DMS153 (cell line): ENCODE measurements at regions not wholly inside any gene's neighbourhood (a gene's known extent, or its start where the extent isn't known, plus 50 kb on each side); places are given as distances from the start of the nearest gene placed in this dataset.
"Not testable (repeated sequence)": the region's sequence is repeated elsewhere in the genome, so short reads cannot be mapped to it uniquely, and the experiment has no call there.

Experiments used
- DNase-seq: peaks from one replicate; lab custom pipeline; 2025; lab: John Stamatoyannopoulos, UW

DNA sequence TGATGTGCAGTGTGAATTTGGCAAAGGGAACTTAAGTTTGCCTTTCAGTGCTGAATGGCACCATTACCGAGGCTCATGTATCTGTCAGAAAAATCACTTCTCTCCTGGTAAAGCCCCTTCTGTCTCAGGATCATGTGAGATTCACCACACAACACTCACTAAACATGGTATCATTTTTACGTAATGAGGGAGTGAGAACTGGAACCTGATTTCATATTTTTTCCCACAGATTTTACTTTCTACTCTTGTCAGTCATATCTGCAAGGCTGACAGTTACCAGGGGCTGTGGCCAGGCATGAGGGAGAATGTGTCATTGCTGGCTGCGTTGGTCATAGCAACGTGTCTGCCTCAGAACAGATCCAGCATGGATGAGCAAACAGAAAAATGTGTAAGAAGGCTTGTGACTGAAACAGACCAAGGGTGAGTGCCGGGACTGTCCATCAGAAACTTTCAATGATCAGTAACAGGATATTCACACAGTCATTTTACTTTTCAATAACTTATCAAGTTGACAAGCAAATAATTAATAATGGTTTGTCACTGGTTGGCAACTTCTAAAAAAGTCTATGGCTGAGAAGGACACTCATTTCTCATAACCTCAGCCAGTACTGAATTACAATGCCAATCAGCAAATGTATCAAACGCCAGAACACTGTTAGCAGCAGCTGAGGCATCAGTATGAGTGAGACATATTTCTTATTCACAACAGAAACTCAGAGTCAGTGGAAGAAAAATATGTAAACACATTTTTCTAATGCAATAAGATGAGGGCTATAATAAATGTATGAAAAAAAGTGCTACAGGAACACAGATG, 100.5 kb downstream of the CDC42EP3 start:
- DNase-seq: no peak

DNA sequence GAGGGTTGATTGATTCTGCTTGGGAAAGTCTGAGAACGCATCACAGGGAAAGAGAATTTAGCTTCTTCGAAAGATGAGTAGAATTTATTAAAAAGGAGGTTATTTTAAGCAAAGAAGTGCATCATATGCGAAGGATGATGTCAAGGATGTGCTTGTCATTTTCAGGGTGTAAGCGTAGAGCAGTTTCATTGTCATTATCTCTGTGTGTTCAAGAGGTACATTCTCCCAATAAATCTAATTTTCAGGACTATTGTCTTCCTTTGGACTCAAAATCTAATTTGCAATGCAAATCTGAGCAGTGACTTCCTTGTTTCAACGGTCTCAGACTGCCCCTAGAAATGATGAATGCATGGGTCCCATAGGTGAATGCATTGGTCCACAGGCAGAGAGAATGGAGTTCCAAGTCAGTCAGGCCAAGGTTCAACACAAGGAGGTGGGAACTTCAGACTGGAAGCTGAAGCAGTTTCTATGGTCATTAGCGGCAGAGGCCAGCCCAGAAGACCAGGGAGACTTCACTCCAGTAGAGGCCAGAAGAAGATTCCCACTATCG, 99.8 kb downstream of the CDC42EP3 start:
- DNase-seq: no peak

DNA sequence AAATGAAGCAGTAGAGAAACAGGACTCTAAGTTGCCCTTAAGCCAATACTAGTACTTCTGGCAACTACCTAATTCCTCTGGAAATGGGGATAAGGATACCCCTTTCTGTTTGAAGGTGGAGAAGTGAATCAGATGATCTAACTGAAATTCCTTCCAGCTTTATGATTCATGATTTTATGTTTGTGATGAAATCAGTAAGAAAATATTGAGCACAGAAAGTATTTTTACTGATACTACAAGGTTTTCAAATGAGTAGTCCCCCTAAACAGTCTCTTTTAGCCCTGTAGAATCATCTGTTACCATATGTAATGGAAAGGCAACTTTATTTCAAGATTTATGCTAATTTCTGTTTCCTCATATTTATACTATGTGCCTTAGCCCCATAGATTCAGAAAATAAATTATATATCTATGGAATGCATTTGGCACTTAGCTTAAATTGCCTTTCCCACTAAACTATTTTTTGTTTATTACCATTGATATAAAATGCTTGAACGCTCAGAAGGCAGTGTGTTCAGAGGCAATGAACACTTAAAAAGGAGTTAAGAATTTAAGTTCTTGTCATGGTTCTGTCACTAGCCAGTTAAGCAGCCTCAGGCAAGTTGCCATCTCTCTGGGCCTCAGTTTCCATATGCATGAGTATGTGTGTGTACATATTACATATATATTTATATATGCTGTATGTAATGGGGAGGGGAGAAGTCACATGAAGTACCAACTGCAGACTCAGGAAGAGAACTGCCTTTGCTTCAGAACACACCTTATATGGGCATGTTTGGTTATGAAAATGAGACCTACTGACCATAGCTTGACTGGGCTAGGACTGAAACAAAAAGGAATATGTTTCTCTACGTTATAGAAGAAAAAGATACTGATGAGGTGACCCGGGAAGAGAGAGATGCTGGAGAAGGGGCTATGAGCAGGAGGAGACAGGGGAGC, 97.7 kb downstream of the CDC42EP3 start:
- no peak for DNase-seq

DNA sequence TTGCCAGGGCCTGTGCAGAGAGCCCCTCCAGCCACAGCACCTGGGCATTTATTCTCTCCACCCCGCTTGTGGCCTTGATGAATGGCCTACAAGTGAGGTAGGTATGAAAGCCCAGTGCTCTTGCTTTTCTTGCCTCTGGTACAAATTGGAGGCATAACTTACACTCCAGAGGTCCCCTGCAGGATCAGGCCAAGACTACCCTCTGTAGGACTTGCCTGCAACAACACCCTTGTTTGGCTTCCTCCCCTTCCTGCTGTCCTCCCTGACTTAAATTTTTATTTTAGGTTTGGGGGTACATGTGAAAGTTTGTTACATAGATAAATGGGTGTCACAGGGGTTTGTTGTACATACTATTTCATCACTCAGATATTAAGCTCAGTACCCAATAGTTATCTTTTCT, 95.7 kb downstream of the CDC42EP3 start:
- no peak for DNase-seq

DNA sequence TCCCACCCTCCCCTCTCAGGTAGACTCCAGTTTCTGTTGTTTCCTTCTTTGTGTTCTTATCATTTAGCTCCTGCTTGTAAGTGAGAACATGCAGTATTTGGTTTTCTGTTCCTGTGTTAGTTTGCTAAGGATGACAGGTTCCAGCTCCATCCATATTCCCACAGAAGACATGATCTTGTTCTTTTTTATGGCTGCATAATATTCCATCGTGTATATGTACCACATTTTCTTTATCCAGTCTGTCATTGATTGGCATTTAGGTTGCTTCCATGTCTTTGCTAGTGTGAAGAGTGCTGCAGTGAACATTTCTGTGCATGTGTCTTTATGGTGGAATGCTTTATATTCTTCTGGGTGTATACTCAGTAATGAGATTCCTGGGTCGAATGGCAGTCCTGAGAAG, 95.2 kb downstream of the CDC42EP3 start:
- DNase-seq: not testable (repeated sequence)

DNA sequence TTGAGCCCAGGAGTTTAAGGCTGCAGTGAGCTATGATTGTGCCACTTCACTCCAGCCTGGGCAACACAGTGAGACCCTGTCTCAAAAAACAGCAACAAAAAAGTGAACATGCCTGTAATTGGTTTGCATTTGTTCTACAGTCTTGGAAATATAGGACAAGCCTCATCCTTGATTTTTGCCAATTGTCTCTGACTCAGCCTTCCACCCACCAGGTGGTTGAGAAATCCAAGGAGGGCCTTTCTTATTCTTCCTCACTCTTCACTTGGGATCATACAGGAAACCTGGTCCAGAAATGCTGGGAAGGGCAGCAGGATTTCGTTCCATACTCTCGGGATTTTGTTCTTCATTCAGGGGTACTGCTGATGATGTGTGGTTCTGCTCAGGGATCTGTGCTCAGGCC, 94.6 kb downstream of the CDC42EP3 start:
- DNase-seq: no peak

DNA sequence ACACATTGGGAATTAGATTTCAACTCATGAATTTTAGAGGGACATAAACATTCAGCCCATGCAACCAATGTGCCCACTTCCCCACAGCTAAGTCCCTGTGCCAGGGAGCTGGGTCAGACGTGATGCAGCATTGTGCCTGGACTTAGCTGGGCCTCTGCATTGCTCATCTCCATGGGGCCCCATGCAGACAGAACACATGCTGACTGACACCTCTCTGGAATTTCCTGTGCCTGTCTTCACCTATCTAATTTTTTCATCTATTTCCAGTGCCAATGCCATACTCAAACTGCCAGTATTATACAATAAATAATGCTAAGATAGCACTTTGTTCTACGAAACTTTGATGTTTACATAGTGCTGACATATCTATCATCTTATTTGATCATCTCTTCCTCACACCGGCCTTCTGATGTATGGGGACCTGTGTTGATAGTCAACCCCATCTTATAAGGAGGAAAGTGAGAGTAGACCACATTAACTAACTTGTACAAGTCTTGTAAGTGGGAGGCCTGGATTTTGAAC, 92.2 kb downstream of the CDC42EP3 start:
- DNase-seq: no peak

DNA sequence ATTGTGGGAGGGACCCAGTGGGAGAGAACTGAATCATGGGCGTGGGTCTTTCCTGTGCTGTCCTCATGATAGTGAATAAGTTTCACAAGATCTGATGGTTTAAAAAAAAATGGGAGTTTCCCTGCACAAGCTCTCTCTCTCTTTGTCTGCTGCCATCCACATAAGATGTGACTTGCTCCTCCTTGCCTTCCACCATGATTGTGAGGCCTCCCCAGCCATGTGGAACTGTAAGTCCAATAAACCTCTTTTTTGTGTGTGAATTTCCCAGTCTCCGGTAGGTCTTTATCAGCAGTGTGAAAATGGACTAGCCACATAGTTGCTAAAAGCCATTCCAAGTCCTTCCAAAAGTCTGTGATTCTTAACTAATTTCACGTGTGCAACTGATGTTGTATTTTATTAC, 91.5 kb downstream of the CDC42EP3 start:
- DNase-seq: not testable (repeated sequence)

DNA sequence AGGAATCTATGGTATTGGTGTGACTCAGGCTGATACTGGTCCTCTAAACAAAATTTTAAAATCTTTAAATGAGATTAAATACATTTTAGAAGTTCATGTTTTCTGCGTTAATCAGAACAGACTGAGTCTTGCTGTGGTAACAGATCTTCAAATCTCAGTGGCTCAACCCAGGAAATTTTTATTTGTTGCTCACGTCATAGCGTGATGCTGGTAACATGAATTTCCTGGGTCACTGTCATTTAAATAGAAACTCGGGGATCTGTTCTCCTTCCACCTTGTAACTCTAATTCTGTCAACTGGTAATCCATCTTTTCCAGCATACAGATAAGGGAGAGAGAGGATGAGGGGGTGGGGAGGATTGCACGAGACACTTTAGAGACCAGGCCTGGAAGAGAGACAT, 90.0 kb downstream of the CDC42EP3 start:
- DNase-seq: no peak

DNA sequence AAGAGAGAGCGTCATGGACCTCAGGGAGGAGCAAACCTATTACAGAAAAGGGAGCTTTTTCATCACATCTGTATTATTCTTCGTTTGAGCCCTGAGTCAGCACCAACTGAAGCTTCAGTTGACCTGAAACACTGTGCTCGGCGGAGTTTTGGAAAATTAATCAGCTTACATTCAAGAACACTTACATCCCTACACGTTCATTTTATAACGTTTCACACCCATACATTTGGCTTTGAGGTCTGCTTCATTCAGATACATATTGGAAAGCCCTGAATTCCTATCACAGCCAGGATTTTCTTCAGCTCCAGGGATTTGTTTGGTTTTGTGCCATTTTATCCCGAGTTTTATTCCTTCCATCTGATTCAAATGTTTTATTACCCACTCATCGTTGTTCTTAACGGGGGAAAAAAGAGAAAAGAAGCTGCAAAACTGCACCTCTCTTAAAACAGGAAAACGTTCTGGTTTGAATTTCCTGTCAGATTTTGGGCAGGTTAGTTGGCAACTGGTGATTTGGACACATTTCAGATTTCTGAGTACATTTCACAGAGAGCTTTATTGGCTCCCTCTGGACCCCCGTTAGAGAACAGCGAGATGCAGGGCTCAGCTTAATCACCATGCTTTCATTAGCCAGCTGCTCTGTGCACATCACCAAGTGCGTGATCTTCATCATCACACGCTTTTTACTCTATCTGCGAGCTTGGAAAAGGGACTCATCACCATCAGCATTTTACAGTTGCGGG, 88.8 kb downstream of the CDC42EP3 start:
- no peak for DNase-seq

DNA sequence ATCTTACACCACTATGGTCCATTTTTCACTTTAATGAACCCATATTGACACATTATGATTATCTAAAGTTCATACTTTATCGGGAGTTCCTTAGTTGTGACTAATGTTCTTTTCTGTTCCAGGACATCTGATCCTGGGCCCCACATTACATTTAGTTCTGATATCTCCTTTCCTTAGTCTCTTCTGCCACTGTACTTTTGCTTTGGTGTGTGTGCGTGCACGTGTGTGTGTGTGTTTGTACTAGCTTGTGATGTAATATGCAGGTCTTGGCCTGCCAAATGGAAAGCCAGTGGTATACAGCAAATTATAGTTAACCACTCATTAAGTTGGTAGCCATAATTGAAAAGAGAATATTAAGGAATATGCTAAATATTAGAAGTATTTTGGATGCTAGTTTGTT, 88.0 kb downstream of the CDC42EP3 start:
- DNase-seq: no peak

DNA sequence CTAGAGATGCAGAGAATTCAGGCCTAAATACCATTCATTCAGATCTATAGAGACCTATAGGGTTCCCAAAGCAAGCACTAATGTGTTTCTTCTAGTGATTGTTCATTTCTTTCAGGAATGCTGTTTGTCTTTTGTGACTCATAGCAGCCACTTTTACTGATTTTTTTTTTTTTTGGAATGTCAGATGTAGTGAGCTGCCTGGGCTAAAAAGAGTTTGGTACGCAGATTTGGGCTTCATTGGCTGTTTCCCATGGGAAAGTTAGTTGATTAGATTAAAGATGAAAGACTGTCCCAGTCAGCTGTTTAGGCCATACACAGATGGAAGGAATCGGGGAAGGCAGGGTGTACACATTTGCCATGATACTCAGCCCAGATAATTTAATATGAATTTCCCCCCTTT, 87.6 kb downstream of the CDC42EP3 start:
- no peak for DNase-seq

DNA sequence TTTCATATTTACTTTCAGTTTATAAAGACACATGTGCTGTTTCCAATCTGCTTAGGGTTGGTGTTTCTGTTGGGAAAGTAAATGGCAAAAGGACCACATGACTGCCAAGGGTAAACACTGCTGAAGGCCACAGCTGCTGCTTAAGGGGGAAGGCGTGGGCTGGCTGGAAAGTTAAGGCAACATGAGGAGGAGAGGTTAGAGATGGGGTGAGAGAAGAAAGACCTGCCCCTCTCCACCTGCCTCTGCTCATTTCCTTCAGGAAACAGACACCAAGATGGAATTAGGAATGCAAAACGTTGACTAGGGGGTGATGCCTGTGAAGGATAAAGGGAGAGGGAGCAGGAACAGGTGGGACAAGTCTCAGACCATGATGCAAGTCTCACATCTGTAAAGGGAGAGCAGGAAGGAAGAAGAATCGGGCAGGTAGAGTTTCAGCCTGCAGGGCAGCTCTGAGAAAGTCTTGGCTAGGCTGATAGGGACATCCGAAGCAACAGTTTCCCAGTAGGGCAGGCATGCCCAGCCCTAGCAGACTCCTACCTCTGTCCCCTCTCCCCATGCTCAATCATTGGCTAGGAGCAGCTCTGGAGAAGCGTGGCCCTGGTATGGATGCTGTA, 86.0 kb downstream of the CDC42EP3 start:
- DNase-seq: peak; percentile 51

DNA sequence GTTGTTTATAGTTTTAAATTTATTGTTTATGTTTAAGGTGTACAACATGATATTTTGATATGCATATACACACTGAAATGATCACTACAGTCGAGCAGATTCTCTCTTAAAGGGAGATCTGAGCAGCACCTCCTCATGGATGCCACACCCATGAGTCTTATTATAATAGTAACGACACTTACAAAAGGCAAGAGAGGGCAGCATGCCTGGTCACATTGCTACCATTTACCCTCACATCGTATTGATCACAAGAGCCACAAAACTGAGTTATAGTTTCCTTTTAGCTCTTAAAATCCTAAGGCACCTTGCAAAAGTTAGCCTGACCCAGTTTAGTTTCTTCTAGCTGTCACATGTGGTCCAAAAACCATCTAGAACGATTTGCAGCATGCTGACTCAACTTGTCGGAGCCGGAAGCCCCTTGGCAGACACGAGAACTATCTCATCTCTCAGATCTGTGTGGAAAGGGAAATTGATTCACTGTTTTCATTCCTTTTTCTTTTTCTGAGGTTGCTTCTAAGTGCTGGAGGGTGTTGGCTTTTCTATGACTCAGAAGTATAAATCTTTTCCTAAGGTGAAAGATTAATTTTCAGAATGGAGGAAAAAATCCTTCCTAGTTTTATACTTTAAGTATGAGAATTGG, 85.3 kb downstream of the CDC42EP3 start:
- no peak for DNase-seq

DNA sequence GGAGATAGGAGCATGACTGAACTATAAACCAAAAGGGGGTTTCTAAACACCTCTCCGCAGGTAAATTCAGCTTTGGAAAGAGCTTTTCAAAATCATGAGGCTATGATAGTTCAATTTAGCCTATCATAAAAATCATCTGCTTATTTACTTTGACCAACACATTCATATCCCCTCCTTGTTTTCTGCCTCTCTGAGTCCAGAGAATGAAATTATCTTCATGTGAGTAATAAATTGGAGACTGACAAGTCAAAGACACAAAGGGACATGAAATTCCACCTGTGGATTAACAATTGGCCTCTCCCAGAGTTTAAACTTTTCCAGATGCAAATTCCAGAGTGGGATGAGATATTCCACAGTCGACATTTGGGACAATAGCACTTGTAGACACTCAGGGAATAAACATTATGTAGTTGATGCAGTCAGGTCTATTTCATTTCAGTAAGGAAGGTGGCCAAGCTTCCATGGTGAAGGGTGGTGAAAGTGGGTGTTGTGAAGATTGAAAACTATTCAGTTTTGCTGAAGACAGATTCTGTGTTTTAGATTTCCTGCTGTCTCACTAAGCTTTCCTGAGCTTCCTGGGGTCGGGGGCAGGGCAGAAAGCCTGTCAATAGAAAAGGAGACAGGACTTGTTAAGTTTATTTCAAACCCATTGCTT, 84.7 kb downstream of the CDC42EP3 start:
- DNase-seq: no peak

DNA sequence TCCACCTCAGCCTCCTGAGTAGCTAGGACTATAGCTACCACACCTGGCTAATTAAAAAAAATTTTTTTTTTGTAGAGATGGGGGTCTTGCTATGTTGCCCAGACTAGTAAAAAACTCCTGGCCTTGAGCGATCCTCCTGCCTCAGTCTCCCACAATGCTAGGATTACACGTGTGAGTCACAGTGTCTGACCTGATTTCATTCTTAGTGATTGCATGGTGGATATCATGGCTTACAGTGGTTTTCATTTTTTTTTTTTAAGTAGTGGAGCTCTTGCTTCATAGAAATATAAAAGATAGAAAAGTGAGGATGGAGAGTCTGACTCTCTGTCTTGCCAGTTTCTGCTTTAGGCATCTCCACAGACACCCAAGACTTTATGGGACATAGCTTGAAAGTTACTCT, 83.6 kb downstream of the CDC42EP3 start:
- no peak for DNase-seq

DNA sequence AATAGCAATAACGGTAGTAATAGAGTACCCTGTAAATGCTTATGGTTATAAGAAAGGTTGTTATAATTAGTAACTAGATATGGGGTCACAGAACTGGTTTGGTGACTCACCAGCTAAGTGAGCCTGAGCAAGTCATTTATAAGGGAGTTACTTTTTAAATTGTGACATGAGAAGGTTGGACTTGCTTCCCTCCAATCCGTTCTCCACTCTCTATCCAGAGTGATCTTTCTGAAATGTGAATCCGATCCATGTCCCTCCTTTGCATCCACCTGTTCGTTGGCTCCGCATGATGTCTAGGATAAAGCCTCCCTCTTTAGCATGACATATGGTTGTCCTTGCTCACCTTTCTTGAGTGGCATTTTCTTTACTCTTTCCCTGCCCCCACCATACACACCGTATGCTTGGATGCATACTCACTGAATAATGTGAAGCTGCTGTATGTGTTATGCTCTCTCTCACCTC, 83.1 kb downstream of the CDC42EP3 start:
- DNase-seq: no peak

DNA sequence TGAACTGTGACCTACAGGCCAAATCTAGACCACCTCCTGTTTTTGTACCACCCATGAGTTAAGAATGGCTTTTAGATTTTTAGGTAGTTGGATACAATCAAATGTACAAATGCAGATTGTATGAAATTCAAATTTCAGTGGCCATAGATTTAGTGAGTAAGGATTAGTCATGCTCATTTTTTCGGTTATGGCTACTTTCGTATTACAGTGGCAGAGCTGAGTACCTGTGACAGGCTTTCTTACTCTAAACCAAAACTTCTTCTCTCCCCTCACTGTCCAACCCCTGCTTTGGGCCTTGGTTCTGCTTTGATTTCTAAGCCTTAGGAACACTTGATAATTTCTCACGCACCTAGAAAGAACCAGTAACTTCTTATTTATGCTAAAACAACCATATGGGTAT, 82.1 kb downstream of the CDC42EP3 start:
- DNase-seq: no peak

DNA sequence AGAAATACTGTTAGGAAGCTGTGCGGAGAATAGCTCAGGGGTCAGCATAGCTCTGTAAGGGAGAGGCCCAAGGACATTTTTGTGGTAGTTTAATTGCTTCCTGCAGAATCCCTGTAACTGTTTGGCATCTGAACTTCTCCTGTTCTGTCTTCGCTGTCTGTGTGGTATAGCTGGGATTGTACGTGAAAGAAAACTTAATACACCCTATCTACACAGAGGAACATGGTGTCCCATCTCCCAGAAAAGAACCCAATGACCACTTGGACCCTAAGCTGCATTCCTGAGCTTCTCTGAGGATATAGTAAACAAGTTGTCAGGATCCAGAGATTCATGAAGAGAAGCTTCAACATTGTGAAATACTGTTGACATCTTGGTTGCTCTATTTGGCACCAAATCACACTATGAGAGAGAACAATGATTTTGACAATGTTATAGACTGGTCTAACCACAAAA, 81.3 kb downstream of the CDC42EP3 start:
- DNase-seq: no peak
